ENCODE measurements at regions not wholly inside any gene's neighbourhood (a gene's known extent, or its start where the extent isn't known, plus 50 kb on each side); places are given as distances from the start of the nearest gene placed in this dataset.

- Histone ChIP-seq H3K4me1 (peaks cover 0 to 4% (median 0%) of the 10 kb centered on the region in 4 donors), H3K27ac (no peak overlapping the region), H3K36me3 (no peaks in the 10 kb centered on the region), H3K9me3 (no peaks in the 10 kb centered on the region), H3K4me3 (no peak overlapping the region), H3K27me3 (no peaks in the 10 kb centered on the region)
- DNase-seq (ENCODE audit: low spot score in 2 of 2) = no peak
- no peak for TF ChIP-seq CTCF (IDR thresholded peaks at IDR 0.05)
- WGBS, 2 donors = 98% methylated on average over 3 of the region's 3 CpGs
Measured at GRCh38 chr4:138773321-138773720, 242.3 kb upstream of the NOCT start.

GRCh38 chr4:138772366-138772765 is 243.2 kb upstream of the NOCT start:
- DNase-seq (ENCODE audit: low spot score in 2 of 2) = no peak
- Histone ChIP-seq H3K36me3 (no peaks in the 10 kb centered on the region), H3K27ac (no peak overlapping the region), H3K9me3 (no peaks in the 10 kb centered on the region), H3K27me3 (no peaks in the 10 kb centered on the region), H3K4me1 (peaks cover 0 to 4% (median 0%) of the 10 kb centered on the region in 4 donors), H3K4me3 (no peak overlapping the region)
- TF ChIP-seq EP300 (IDR thresholded peaks at IDR 0.05) (no peak), POLR2A (IDR thresholded peaks at IDR 0.05) (no peak), CTCF (IDR thresholded peaks at IDR 0.05) (no peak)

DNA sequence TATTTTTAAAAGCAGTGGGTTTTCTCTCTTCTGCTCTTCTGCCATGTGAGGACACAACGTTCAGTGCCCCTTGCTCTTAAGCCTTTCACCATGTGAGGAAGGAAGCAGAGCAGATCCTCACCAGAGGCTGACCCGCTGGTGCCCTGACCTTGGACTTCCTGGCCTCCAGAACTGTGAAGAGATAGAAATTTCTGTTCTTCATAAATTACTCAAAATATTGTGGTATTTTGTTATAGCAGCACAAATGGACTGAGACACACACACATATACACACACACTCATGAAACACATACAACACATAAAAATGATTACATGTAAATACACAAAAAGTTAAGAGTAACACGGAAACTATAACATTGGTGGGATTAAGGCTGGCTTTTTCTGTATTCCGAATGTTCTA is 244.8 kb upstream of the NOCT start:
- no peaks in the 10 kb centered on the region for H3K27me3 ChIP-seq
- TF ChIP-seq CTCF (IDR thresholded peaks at IDR 0.05) (no peak), EP300 (IDR thresholded peaks at IDR 0.05) (no peak), POLR2A (IDR thresholded peaks at IDR 0.05) (no peak)
- H3K4me3 ChIP-seq = no peak overlapping the region
- no peak for DNase-seq (ENCODE audit: low spot score in 2 of 2)
- H3K36me3 ChIP-seq = no peaks in the 10 kb centered on the region
- H3K9me3 ChIP-seq = no peaks in the 10 kb centered on the region
- 84 to 91% methylated on average over 4 of the region's 4 CpGs for WGBS, 2 donors
- no peak overlapping the region for H3K27ac ChIP-seq
- no peaks in the 10 kb centered on the region for H3K4me1 ChIP-seq

GRCh38 chr4:138766332-138766731 is 249.2 kb upstream of the NOCT start:
- H3K4me3 ChIP-seq = no peak overlapping the region
- 88 to 91% methylated on average over 8 of the region's 8 CpGs for WGBS, 2 donors
- TF ChIP-seq EP300 (IDR thresholded peaks at IDR 0.05) (no peak), POLR2A (IDR thresholded peaks at IDR 0.05) (no peak), CTCF (IDR thresholded peaks at IDR 0.05) (no peak)

GRCh38 chr4:138765442-138765841 is 250.1 kb upstream of the NOCT start:
- Histone ChIP-seq H3K4me1 (no peaks in the 10 kb centered on the region), H3K9me3 (no peaks in the 10 kb centered on the region), H3K27me3 (no peaks in the 10 kb centered on the region), H3K36me3 (no peaks in the 10 kb centered on the region), H3K4me3 (no peak overlapping the region), H3K27ac (no peak overlapping the region)
- WGBS, 2 donors = 94 to 96% methylated on average over 3 of the region's 3 CpGs
- TF ChIP-seq CTCF (IDR thresholded peaks at IDR 0.05) (no peak), EP300 (IDR thresholded peaks at IDR 0.05) (no peak), POLR2A (IDR thresholded peaks at IDR 0.05) (no peak)
- no peak for DNase-seq (ENCODE audit: low spot score in 2 of 2)

More at GRCh38 chr4:138766332-138766731, 249.2 kb upstream of the NOCT start:
- Histone ChIP-seq H3K27me3 (no peaks in the 10 kb centered on the region), H3K9me3 (no peaks in the 10 kb centered on the region), H3K27ac (no peak overlapping the region), H3K36me3 (no peaks in the 10 kb centered on the region), H3K4me1 (no peaks in the 10 kb centered on the region)
- DNase-seq (ENCODE audit: low spot score in 2 of 2) = no peak
